Caco-2 (cell line): ENCODE measurements at regions not wholly inside any gene's neighbourhood (a gene's known extent, or its start where the extent isn't known, plus 50 kb on each side); places are given as distances from the start of the nearest gene placed in this dataset.

ENCODE experiments used
- BruUV-seq: library from RNA; stranded (reverse); fragments of 400-500 nt; replicated peaks from 2 replicates; lab custom pipeline; 2021; lab: Mats Ljungman, UMichigan
- CTCF ChIA-PET: fragments of 300-600 bp; sonication (Branson Sonifier 250); formaldehyde crosslinking; loops from one replicate; lab custom pipeline; 2022; ENCODE audit warnings: antibody characterized with exemption; lab: Charles Lee
- POLR2A ChIA-PET: fragments of 300-600 bp; sonication (Branson Sonifier 250); formaldehyde crosslinking; loops from one replicate; lab custom pipeline; 2022; ENCODE audit warnings: antibody characterized with exemption; lab: Charles Lee
- DNase-seq, 2 experiments: peaks; one replicate each; pipeline versions ENCODE4 v3.0.0 to v3.0.0-alpha.2; 2020 to 2022
- H3K27me3 ChIP-seq: replicated peaks from 2 replicates; pipeline ENCODE4 v1.6.0; 2011; ENCODE audit warnings: low read length; ENCODE audit not compliant: control insufficient read depth, insufficient read depth
- H3K36me3 ChIP-seq: 2 replicates; pipeline ENCODE4 v1.5.1; 2011; ENCODE audit warnings: low read length; ENCODE audit not compliant: control insufficient read depth, insufficient read depth
- H3K4me1 ChIP-seq: fragments of 250-450 bp; sonication (Bioruptor Pico); 2 replicates; pipeline ENCODE4 v1.5.1; 2020; ENCODE audit warnings: mild to moderate bottlenecking
- H3K4me3 ChIP-seq: 2 replicates; pipeline ENCODE4 v1.5.1; 2011; ENCODE audit warnings: low read depth, mild to moderate bottlenecking, control low read depth, low read length
- H3K9me3 ChIP-seq: fragments of 250-450 bp; sonication (Bioruptor Pico); 2 replicates; pipeline ENCODE4 v1.5.1; 2020; ENCODE audit warnings: mild to moderate bottlenecking, moderate library complexity
- H3K27ac Mint-ChIP-seq: one replicate; pipeline ENCODE4 v1.8.0; 2022; ENCODE audit warnings: mixed read lengths; ENCODE audit not compliant: unreplicated experiment
- H3K27me3 Mint-ChIP-seq: one replicate; pipeline ENCODE4 v1.8.0; 2022; ENCODE audit warnings: mixed read lengths; ENCODE audit not compliant: insufficient read depth, unreplicated experiment
- H3K36me3 Mint-ChIP-seq: one replicate; pipeline ENCODE4 v1.8.0; 2022; ENCODE audit warnings: mild to moderate bottlenecking, mixed read lengths; ENCODE audit not compliant: insufficient read depth, unreplicated experiment
- H3K4me1 Mint-ChIP-seq: one replicate; pipeline ENCODE4 v1.8.0; 2022; ENCODE audit warnings: low read depth, mixed read lengths; ENCODE audit not compliant: unreplicated experiment
- H3K4me3 Mint-ChIP-seq: one replicate; pipeline ENCODE4 v1.8.0; 2022; ENCODE audit warnings: mild to moderate bottlenecking, moderate library complexity, mixed read lengths; ENCODE audit not compliant: unreplicated experiment
- H3K9me3 Mint-ChIP-seq: one replicate; pipeline ENCODE4 v1.8.0; 2022; ENCODE audit warnings: mixed read lengths; ENCODE audit not compliant: unreplicated experiment
- CTCF ChIP-seq, 2 experiments: fragments of 200-600 bp in 1 of 2; IDR thresholded peaks; 1 replicate in 1 of 2; 2 replicates in 1 of 2; pipeline versions ENCODE4 v1.5.1 to v1.8.0; 2011 to 2022; ENCODE audit warnings: antibody characterized with exemption in 1 of 2, control low read depth in 1 of 2, inconsistent platforms in 1 of 2, low read depth in 1 of 2, low read length in 1 of 2, mild to moderate bottlenecking in 1 of 2, moderate library complexity in 1 of 2; ENCODE audit not compliant: insufficient read depth in 1 of 2, severe bottlenecking in 1 of 2, unreplicated experiment in 1 of 2
- intact Hi-C: fragments of 100-400 bp; cut with micrococcal nuclease; formaldehyde crosslinking; loops from one replicate; pipeline ENCODE4 v1.10.0; 2022; ENCODE audit not compliant: unreplicated experiment

- H3K4me1 Mint-ChIP-seq = peaks cover 19% of the 10 kb centered on the region
- no peaks in the 10 kb centered on the region for H3K36me3 ChIP-seq
- H3K36me3 Mint-ChIP-seq = no peaks in the 10 kb centered on the region
- no peaks in the 10 kb centered on the region for H3K27me3 ChIP-seq
- H3K9me3 Mint-ChIP-seq = no peaks in the 10 kb centered on the region
- peaks cover 7% of the 10 kb centered on the region; the same call in 1 of the 2 replicates for H3K4me1 ChIP-seq
- ChIA-PET CTCF (no interaction called here), POLR2A (no interaction called here)
- H3K4me3 Mint-ChIP-seq = no peak overlapping the region
- no peak for DNase-seq
- H3K4me3 ChIP-seq = no peak overlapping the region
- no peak overlapping the region for H3K27ac Mint-ChIP-seq
- H3K9me3 ChIP-seq = no peaks in the 10 kb centered on the region
- no TSS peak for BruUV-seq
- no peak for TF ChIP-seq CTCF (IDR thresholded peaks at IDR 0.05; ENCODE audit: insufficient read depth in 1 of 2, low read depth in 1 of 2, low read length in 1 of 2, severe bottlenecking in 1 of 2, unreplicated experiment in 1 of 2)
- intact Hi-C loops = no loop called here
- H3K27me3 Mint-ChIP-seq = peaks cover 9% of the 10 kb centered on the region
Observed at GRCh38 chr12:13435235-13435933, 238.9 kb downstream of the EMP1 start.

- Mint-ChIP-seq H3K36me3 (no peaks in the 10 kb centered on the region), H3K4me3 (no peak overlapping the region), H3K27ac (no peak overlapping the region), H3K27me3 (peaks cover 10% of the 10 kb centered on the region), H3K4me1 (peaks cover 19% of the 10 kb centered on the region), H3K9me3 (no peaks in the 10 kb centered on the region)
- H3K4me1 ChIP-seq = peaks cover 7% of the 10 kb centered on the region; the same call in 1 of the 2 replicates
- TF ChIP-seq CTCF (IDR thresholded peaks at IDR 0.05; ENCODE audit: insufficient read depth in 1 of 2, low read depth in 1 of 2, low read length in 1 of 2, severe bottlenecking in 1 of 2, unreplicated experiment in 1 of 2) = no peak
- no TSS peak for BruUV-seq
- ChIA-PET POLR2A (no interaction called here), CTCF (interaction anchor here (1.1 kb wide), 1 partner anchor 216 kb away, joined by 3 read pairs; no protein-coding TSS in a partner anchor)
- no peak for DNase-seq
- H3K36me3 ChIP-seq = no peaks in the 10 kb centered on the region
- intact Hi-C loops = no loop called here
- H3K9me3 ChIP-seq = no peaks in the 10 kb centered on the region
- H3K27me3 ChIP-seq = no peaks in the 10 kb centered on the region
- no peak overlapping the region for H3K4me3 ChIP-seq
Observed at GRCh38 chr12:13433768-13434167, 237.2 kb downstream of the EMP1 start.

- H3K27me3 ChIP-seq = no peaks in the 10 kb centered on the region
- H3K4me1 ChIP-seq = no peaks in the 10 kb centered on the region
- CTCF ChIA-PET = no interaction called here
- intact Hi-C loops = no loop called here
- Mint-ChIP-seq H3K4me1 (peaks cover 11% of the 10 kb centered on the region), H3K4me3 (no peak overlapping the region), H3K27ac (no peak overlapping the region), H3K36me3 (no peaks in the 10 kb centered on the region), H3K27me3 (peaks cover 10% of the 10 kb centered on the region), H3K9me3 (peaks cover 13% of the 10 kb centered on the region)
- no peaks in the 10 kb centered on the region for H3K36me3 ChIP-seq
- no TSS peak for BruUV-seq
- POLR2A ChIA-PET = no interaction called here
- DNase-seq = no peak
- H3K4me3 ChIP-seq = no peak overlapping the region
- H3K9me3 ChIP-seq = no peaks in the 10 kb centered on the region
- no peak for TF ChIP-seq CTCF (IDR thresholded peaks at IDR 0.05; ENCODE audit: insufficient read depth in 1 of 2, low read depth in 1 of 2, low read length in 1 of 2, severe bottlenecking in 1 of 2, unreplicated experiment in 1 of 2)
Observed at GRCh38 chr12:13431041-13431440, 234.5 kb downstream of the EMP1 start.
